ENCODE measurements at regions not wholly inside any gene's neighbourhood (a gene's known extent, or its start where the extent isn't known, plus 50 kb on each side); places are given as distances from the start of the nearest gene placed in this dataset.
"Not testable (repeated sequence)": the region's sequence is repeated elsewhere in the genome, so short reads cannot be mapped to it uniquely, and the experiment has no call there.

GRCh38 chr3:21923156-21923555, 172.1 kb upstream of the ZNF385D start:
- TF ChIP-seq, protein P1, sequence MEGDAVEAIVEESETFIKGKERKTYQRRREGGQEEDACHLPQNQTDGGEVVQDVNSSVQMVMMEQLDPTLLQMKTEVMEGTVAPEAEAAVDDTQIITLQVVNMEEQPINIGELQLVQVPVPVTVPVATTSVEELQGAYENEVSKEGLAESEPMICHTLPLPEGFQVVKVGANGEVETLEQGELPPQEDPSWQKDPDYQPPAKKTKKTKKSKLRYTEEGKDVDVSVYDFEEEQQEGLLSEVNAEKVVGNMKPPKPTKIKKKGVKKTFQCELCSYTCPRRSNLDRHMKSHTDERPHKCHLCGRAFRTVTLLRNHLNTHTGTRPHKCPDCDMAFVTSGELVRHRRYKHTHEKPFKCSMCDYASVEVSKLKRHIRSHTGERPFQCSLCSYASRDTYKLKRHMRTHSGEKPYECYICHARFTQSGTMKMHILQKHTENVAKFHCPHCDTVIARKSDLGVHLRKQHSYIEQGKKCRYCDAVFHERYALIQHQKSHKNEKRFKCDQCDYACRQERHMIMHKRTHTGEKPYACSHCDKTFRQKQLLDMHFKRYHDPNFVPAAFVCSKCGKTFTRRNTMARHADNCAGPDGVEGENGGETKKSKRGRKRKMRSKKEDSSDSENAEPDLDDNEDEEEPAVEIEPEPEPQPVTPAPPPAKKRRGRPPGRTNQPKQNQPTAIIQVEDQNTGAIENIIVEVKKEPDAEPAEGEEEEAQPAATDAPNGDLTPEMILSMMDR (IDR thresholded peaks at IDR 0.05): not testable (repeated sequence)
- not testable (repeated sequence) for TF ChIP-seq POLR2A (IDR thresholded peaks at IDR 0.05); POLR2AphosphoS5 (IDR thresholded peaks at IDR 0.05); EP300 (IDR thresholded peaks at IDR 0.05; ENCODE audit: low read depth)
